Activated naive CD8-positive, alpha-beta T cell (primary cell): ENCODE measurements at regions not wholly inside any gene's neighbourhood (a gene's known extent, or its start where the extent isn't known, plus 50 kb on each side); places are given as distances from the start of the nearest gene placed in this dataset.

Source experiments
- H3K27ac Mint-ChIP-seq: one replicate; pipeline ENCODE4 v1.8.0; 2021; ENCODE audit warnings: mixed read lengths
- H3K27me3 Mint-ChIP-seq: one replicate; pipeline ENCODE4 v1.8.0; 2021; ENCODE audit warnings: mixed read lengths
- H3K36me3 Mint-ChIP-seq: one replicate; pipeline ENCODE4 v1.8.0; 2021; ENCODE audit warnings: mixed read lengths
- H3K4me1 Mint-ChIP-seq: one replicate; pipeline ENCODE4 v1.8.0; 2021; ENCODE audit warnings: low read depth, mixed read lengths
- H3K4me3 Mint-ChIP-seq: one replicate; pipeline ENCODE4 v1.8.0; 2021; ENCODE audit warnings: mild to moderate bottlenecking, mixed read lengths
- H3K9me3 Mint-ChIP-seq: one replicate; pipeline ENCODE4 v1.8.0; 2021; ENCODE audit warnings: low read depth, mixed read lengths

DNA sequence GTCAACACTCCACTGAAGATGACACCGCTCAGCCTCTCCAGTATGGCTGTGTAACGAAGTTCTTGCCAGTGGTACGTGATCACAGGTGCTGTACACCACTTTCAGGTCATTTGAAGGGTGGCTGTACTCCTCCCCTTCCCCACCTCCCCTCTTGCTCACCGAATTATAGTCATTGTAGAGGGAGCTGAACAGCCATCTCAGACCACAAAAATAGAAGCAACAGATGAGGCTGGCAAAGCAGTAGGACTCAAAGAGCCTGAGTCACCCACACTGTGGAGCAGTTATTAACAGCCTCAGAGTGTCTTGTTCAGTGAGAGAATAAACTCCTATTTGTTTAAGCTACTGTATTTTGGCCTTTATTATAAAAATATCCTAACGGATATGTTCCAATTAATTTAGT, 192.5 kb upstream of the MCHR2 start:
- Mint-ChIP-seq H3K4me1 (no peaks in the 10 kb centered on the region), H3K9me3 (no peaks in the 10 kb centered on the region), H3K36me3 (no peaks in the 10 kb centered on the region)

DNA sequence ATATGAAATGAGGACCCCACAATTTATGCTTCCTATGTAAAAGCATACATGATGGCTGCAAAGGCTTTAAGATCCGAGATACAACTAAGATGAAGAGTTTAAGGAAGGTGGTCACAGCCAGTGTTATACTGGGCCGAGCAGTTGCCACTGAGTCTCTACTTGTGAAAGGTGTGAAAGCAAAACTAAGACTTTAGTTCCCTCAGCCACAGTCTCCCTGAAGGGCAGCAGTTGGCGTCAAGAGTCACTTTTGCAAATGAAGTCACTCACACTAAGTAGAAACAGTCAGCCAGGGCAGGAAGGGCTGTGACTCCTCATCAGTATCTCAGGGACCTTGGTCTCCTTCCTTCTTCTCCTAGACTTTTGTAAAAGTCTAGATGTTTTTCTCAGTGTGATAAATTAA, 191.6 kb upstream of the MCHR2 start:
- no peaks in the 10 kb centered on the region for H3K36me3 Mint-ChIP-seq
- H3K9me3 Mint-ChIP-seq = no peaks in the 10 kb centered on the region
- H3K27me3 Mint-ChIP-seq = no peaks in the 10 kb centered on the region
- H3K4me1 Mint-ChIP-seq = no peaks in the 10 kb centered on the region
- no peak overlapping the region for H3K4me3 Mint-ChIP-seq
- H3K27ac Mint-ChIP-seq = no peak overlapping the region

More for the DNA sequence above, 192.5 kb upstream of the MCHR2 start:
- Mint-ChIP-seq H3K27ac (no peak overlapping the region), H3K4me3 (no peak overlapping the region), H3K27me3 (no peaks in the 10 kb centered on the region)

DNA sequence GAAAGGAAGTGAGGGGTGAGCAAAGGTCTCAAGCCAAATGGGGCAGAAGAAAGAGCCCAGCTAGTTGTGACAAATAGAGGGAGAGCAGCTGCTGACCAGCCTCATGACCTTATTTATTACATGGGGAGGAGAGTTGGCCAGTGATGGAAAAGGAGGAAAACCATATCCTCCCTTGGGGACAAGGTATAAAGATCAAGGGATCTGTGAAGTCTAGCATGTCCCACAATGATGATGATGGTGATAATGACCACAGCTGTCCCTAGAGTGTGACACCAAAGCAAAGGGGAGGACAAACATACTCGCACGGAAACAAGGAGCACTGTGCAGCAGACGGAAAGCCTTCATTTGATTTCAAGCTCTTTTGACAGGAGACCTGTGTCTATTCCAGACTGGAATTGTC, 190.4 kb upstream of the MCHR2 start:
- Mint-ChIP-seq H3K9me3 (no peaks in the 10 kb centered on the region), H3K27me3 (peaks cover 2% of the 10 kb centered on the region), H3K27ac (no peak overlapping the region), H3K4me1 (no peaks in the 10 kb centered on the region), H3K4me3 (no peak overlapping the region), H3K36me3 (no peaks in the 10 kb centered on the region)

DNA sequence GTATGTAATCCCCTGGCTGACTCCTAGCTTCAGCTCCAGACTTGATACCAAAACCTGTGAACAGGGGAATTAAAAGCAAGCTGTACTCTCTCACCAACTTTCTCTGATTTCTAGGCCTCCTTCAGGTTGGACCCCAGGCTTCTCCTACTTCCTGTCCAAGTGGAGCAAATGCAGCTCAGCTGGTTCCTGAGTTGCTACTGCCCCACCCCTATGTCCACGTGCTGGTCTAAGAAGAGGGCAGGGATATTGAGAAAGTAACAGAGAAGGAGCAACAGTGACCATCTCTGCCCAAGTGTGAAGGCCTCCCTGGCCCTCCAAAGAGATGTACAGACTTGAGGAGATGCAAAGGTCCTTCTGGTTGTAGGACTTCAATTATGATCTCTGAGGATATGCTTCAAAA, 188.3 kb upstream of the MCHR2 start:
- H3K36me3 Mint-ChIP-seq = no peaks in the 10 kb centered on the region
- no peak overlapping the region for H3K27ac Mint-ChIP-seq
- no peaks in the 10 kb centered on the region for H3K4me1 Mint-ChIP-seq

DNA sequence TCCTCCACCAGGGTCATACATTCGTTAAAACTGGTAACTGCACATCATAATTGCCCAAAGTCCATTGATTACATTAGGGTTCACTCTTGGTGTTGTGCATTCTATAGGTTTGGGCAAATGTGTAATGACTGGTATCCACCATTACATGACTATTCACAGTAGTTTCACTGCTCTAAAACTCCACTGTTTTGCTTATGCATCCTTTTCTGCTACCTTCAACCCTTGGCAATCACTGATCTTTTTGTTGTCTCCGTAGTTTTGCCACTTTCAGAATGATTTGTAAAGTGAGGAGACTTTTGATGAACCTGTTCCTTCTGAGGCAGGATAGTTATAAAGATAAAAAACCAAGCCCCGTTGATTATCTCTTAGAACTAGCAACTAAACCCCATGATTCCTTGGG, 187.3 kb upstream of the MCHR2 start:
- no peaks in the 10 kb centered on the region for H3K4me1 Mint-ChIP-seq
- no peaks in the 10 kb centered on the region for H3K9me3 Mint-ChIP-seq
- H3K27me3 Mint-ChIP-seq = peaks cover 8% of the 10 kb centered on the region
- no peak overlapping the region for H3K27ac Mint-ChIP-seq
- no peaks in the 10 kb centered on the region for H3K36me3 Mint-ChIP-seq
- H3K4me3 Mint-ChIP-seq = no peak overlapping the region

More for the DNA sequence above, 188.3 kb upstream of the MCHR2 start:
- no peak overlapping the region for H3K4me3 Mint-ChIP-seq
- H3K27me3 Mint-ChIP-seq = peaks cover 8% of the 10 kb centered on the region
- no peaks in the 10 kb centered on the region for H3K9me3 Mint-ChIP-seq

DNA sequence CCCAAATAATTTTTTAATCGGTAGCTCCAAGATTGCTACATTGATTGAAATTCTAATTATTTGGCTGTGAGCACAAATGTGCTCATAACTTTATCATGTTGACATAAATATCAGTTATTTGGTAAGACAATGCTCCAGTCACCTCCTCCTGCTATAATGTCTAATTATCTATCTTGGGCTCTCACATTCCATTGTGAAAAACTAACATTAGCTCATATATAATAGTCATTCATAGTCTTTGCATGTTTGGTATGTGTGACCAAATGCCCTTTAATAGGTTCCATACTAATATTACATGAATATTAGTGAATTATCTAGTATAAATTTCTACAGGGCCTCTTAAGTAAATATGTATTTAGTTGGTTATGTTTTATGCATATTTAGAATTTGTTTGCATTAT, 185.6 kb upstream of the MCHR2 start:
- Mint-ChIP-seq H3K9me3 (no peaks in the 10 kb centered on the region), H3K27ac (no peak overlapping the region), H3K4me3 (no peak overlapping the region), H3K4me1 (no peaks in the 10 kb centered on the region), H3K27me3 (peaks cover 8% of the 10 kb centered on the region), H3K36me3 (no peaks in the 10 kb centered on the region)

DNA sequence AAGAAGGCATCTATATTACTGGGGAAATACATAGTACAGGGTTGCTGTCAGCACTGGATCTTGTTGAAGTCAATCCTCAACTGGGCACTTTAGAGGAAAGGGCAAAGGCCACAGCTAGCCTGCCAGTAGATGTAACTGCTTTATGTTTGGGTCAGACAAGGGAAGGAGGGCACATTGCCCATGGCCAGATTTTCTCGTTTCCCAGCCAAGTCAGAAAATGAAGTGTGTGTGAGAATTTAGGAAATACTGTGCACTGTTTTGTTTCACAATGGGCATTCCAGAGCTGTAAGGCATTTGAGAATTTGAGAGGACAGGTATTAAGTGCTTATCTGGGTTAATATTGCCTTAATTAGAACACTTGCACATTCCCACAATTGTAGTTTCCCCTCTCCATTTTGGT, 183.9 kb upstream of the MCHR2 start:
- H3K4me1 Mint-ChIP-seq = no peaks in the 10 kb centered on the region
- no peak overlapping the region for H3K27ac Mint-ChIP-seq
- H3K36me3 Mint-ChIP-seq = no peaks in the 10 kb centered on the region
- H3K9me3 Mint-ChIP-seq = no peaks in the 10 kb centered on the region
- H3K27me3 Mint-ChIP-seq = peaks cover 8% of the 10 kb centered on the region
- H3K4me3 Mint-ChIP-seq = no peak overlapping the region

DNA sequence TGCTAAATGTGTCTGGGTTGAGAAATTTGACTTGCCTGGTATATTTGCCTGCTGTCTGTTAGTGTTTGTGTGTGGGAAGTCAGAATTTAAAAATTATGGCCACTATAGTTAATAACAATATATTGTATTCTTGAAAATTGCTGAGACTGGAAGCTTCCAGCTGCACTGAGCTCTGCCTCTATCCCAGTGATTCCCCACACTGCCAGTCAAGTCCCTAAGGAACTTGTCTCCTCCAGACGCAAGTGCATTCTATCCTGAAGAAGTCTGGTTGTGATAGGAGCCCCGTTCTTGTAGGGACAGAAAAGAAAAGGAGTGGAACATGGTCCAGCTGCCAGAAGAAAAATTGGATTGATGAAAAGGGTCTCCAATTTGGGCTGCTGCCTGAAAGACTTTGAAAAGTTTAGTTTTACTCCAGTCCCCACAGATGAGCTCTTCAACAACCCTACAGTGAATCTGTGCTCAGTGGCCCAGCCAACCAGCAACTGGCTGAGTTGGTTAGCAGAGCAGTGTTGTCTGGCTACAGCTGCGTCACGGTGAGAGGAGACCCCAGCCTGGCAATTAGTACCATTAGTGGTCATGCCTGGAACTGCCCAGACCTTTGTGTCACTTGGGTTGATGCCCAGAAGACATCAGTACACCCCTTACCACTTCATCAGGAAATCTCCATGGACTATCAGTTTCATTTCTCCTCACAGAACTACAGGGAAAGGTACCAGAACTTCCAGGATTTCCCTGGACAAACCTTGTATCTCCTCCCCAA, 183.1 kb upstream of the MCHR2 start:
- Mint-ChIP-seq H3K36me3 (no peaks in the 10 kb centered on the region), H3K4me1 (no peaks in the 10 kb centered on the region), H3K27me3 (peaks cover 8% of the 10 kb centered on the region), H3K27ac (no peak overlapping the region), H3K4me3 (no peak overlapping the region), H3K9me3 (no peaks in the 10 kb centered on the region)

DNA sequence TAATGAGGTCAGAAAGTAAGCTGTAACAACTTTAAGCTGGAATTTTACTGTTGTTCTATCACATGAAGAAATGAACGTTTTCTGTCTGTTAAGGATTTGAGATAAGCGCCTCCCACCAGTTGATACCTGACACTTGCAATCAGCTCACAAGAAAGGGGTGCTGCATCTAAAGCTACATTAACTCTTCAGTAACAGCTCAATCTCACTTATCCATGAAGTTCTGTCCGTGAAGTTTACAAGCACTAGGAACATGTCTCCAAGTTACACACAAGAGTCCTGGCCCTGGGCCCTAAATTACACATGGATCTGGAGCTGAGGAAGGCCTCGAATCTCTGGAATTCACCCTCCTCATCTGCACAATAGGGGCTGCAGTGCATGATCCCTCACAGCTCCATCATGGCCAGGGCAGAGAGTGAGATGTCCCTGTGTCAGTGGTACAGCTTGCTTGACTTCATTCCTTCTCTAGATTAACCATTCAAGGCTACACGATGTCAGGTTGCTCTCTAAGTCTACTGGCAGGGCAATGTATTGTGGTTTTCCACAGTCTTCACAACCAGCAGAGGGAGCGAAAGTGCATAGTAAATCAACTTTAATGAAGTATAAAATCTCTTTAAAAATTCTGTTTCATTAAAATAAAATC, 182.4 kb upstream of the MCHR2 start:
- H3K9me3 Mint-ChIP-seq = no peaks in the 10 kb centered on the region
- no peak overlapping the region for H3K4me3 Mint-ChIP-seq
- H3K27me3 Mint-ChIP-seq = peaks cover 8% of the 10 kb centered on the region
- H3K4me1 Mint-ChIP-seq = no peaks in the 10 kb centered on the region
- H3K27ac Mint-ChIP-seq = no peak overlapping the region
- no peaks in the 10 kb centered on the region for H3K36me3 Mint-ChIP-seq

DNA sequence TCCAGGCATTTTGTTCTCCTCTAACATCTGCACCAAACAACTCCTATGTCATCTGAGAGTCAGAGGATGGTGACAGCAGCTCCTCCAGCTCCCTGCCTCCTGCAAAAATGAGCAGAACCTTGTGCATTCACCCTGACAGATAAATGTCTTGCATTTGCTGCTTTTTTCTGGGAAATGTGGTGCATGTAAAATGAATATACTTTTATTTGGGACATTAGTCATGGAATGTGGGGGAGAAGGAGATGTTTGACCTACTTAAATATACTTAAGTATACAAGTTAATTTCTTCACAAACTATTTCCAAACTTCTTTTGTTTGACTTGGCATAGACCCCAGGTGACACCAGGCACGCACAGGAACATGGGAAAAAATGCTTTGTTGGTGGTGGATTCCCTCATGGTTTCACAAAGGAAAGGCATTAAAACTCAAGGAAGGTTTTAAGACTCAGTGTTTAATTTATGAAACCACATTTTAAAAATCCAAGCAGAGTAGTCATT, 181.8 kb upstream of the MCHR2 start:
- Mint-ChIP-seq H3K27ac (no peak overlapping the region), H3K9me3 (no peaks in the 10 kb centered on the region), H3K27me3 (peaks cover 8% of the 10 kb centered on the region), H3K4me3 (no peak overlapping the region), H3K36me3 (no peaks in the 10 kb centered on the region), H3K4me1 (no peaks in the 10 kb centered on the region)

DNA sequence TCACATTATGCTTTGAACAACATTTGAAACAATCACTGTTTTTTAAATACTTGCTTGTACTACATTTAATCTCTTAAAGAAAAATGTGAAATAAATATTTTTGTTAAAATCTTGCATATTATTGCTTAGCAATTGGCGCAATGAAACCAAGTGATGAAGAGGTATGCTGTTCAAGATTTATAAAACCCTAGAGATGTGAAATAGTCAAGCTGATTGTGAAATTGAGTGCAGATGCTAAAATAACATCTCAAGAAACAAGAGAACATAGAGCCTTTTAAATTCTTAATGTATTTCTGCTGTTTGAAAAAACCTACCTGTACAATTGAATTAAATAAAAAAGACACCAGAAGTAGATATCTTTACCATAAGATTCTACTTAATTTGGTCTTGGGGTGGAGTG, 179.2 kb upstream of the MCHR2 start:
- no peaks in the 10 kb centered on the region for H3K9me3 Mint-ChIP-seq
- no peak overlapping the region for H3K4me3 Mint-ChIP-seq
- H3K27me3 Mint-ChIP-seq = peaks cover 2% of the 10 kb centered on the region
- no peak overlapping the region for H3K27ac Mint-ChIP-seq
- H3K36me3 Mint-ChIP-seq = no peaks in the 10 kb centered on the region
- H3K4me1 Mint-ChIP-seq = no peaks in the 10 kb centered on the region

DNA sequence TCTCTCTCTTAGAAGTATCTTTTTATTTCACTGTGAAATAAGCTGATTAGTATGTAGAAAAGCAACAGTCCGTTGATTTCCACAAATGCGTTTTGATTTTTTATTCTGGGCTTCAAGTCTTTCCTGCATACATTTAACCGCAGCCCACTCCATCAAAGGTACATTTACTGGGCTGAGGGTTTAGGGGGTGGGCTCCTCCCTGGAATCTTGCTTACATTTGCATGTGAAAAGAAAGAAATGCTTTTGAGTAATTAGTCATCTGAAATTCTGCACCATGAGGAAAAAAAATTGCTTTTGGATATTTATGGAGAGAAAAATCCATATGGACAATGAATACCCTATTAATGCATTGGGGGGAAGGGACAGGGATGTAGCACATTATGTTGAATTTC, 178.3 kb upstream of the MCHR2 start:
- Mint-ChIP-seq H3K4me1 (no peaks in the 10 kb centered on the region), H3K36me3 (no peaks in the 10 kb centered on the region), H3K27ac (no peak overlapping the region), H3K4me3 (no peak overlapping the region), H3K9me3 (no peaks in the 10 kb centered on the region), H3K27me3 (no peaks in the 10 kb centered on the region)

DNA sequence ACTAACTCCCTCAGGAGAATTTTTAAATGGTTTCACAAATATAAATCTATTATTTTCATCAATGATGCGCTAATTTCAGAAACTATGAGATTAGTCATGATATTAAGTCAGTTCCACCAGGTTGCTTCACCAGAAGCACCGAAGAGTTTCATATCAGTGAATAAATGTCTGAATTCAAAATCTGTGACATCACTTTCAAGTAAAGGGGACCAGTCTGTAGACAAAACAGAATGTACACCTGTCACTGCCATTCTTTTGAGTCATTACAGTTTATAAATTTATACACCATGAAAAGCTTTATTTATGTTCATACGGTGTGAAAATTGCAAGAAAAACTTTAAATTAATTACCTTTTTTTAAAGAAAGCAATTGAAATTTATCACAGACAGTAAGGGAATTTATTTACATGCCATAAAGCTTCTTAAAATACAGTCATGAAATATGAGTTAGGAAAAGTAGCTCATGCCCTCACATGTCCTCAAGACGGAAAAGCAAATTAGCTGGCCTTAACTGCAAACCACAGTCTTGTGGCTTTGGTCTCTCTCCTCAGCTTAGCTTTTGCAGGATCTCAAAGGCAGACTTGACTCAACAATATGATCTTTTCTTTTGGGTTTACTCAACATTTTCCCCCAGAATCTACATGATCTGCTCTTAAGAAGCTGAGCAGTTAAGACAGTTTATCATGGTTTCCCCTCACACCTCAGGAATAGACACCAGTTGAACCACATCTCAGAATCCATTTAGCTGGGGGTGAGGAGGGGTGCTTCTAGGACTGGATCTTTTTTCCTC, 177.7 kb upstream of the MCHR2 start:
- no peak overlapping the region for H3K4me3 Mint-ChIP-seq
- H3K9me3 Mint-ChIP-seq = no peaks in the 10 kb centered on the region
- no peaks in the 10 kb centered on the region for H3K4me1 Mint-ChIP-seq
- H3K27me3 Mint-ChIP-seq = no peaks in the 10 kb centered on the region
- H3K27ac Mint-ChIP-seq = no peak overlapping the region
- H3K36me3 Mint-ChIP-seq = no peaks in the 10 kb centered on the region

DNA sequence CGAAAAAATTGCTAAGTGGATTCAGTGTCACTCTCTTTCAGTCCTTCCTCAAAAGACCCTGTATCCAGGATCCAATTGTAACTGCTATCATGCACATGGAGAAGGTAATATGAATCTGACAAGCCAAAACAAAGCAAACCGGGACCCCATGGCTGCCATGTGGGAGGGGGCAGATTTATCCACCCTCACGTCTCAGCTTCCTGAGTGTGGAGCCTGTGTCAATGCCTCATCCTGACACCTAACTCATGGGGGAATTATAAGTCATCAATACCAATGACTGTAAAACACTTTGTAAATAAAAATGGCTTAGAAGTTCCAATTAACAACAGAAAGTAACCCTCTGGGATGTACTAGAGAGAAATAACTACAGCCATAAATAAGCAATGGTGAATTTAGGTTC, 174.1 kb upstream of the MCHR2 start:
- Mint-ChIP-seq H3K36me3 (no peaks in the 10 kb centered on the region), H3K9me3 (no peaks in the 10 kb centered on the region), H3K4me3 (no peak overlapping the region), H3K27ac (no peak overlapping the region), H3K27me3 (peaks cover 7% of the 10 kb centered on the region), H3K4me1 (no peaks in the 10 kb centered on the region)

DNA sequence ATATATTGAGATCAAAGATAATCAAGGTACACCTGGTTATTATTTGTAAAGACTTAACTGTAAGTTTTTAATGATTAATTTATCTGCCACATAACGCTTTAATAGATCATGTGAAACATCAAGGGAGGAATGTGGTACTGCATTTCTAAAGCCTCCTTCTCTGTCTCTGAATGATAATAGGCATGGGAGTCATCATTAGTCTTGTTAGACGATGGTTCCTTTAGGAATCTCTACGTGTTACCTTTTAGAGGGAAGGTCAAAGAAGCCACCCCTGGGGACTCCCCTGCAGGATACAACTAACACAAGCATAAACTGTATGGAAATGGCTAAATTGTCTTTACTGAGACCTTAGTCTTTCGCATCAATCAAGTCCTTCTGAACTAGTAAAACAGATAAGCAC, 173.6 kb upstream of the MCHR2 start:
- Mint-ChIP-seq H3K4me3 (no peak overlapping the region), H3K27me3 (peaks cover 9% of the 10 kb centered on the region), H3K9me3 (no peaks in the 10 kb centered on the region), H3K27ac (no peak overlapping the region), H3K36me3 (no peaks in the 10 kb centered on the region), H3K4me1 (no peaks in the 10 kb centered on the region)
